ENCODE measurements at regions not wholly inside any gene's neighbourhood (a gene's known extent, or its start where the extent isn't known, plus 50 kb on each side); places are given as distances from the start of the nearest gene placed in this dataset.

DNA sequence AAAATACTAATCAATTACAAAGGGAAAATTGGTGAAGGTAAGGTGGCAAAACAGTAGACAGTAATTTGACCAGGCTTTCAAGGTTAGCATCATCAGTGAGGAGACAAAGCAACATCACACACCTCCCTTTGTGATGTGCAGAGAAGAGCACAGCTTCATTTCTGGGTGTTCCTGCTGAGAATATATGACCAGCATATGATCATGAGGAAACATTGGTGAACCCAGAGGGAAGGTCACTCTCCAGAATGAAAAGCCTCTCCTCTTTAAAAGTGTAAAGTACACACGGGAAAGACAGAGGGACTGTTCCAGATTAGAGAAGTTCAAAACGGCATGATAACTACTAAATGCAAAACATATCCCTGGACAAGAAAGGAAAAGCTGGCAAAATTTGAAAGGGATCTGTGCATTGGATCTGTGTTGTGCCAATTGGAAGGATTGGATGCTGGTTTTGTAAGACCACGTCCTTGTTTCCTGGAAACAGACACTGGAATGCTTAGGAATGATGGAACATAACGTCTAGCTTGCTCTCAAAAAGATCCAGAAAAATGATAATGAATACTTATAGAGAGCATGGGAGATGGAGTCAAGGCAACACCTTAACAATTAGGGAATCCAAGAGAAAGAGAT lies 80.6 kb upstream of the MITF start:
- TF ChIP-seq, protein P1, sequence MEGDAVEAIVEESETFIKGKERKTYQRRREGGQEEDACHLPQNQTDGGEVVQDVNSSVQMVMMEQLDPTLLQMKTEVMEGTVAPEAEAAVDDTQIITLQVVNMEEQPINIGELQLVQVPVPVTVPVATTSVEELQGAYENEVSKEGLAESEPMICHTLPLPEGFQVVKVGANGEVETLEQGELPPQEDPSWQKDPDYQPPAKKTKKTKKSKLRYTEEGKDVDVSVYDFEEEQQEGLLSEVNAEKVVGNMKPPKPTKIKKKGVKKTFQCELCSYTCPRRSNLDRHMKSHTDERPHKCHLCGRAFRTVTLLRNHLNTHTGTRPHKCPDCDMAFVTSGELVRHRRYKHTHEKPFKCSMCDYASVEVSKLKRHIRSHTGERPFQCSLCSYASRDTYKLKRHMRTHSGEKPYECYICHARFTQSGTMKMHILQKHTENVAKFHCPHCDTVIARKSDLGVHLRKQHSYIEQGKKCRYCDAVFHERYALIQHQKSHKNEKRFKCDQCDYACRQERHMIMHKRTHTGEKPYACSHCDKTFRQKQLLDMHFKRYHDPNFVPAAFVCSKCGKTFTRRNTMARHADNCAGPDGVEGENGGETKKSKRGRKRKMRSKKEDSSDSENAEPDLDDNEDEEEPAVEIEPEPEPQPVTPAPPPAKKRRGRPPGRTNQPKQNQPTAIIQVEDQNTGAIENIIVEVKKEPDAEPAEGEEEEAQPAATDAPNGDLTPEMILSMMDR (IDR thresholded peaks at IDR 0.05; ENCODE audit: borderline replicate concordance, extremely low read depth, low read length, poor library complexity, severe bottlenecking): no peak
- TF ChIP-seq EZH2 (IDR thresholded peaks at IDR 0.05; ENCODE audit: borderline replicate concordance, low read depth, low read length, severe bottlenecking): no peak

Data from DND-41 (cell line).